ENCODE measurements at regions not wholly inside any gene's neighbourhood (a gene's known extent, or its start where the extent isn't known, plus 50 kb on each side); places are given as distances from the start of the nearest gene placed in this dataset.

DNA sequence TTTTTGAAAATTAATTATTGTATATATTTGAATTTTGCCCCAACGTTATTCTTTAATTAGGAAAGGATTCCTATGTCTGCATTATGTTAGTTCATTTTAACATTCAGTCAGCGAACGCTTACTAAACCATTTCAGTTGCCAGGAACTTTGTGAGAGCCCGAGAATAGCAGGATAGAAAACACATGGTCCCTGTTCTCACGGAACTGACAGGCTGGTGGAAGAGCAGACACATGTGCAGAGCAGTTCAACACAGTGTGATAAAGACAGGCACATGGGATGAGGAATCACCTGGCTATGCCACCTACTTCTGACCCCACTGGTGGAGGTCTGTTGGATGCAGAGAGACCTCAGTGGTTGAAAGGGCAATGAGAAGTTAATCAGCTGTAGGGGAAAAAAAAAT, 367.2 kb downstream of the EPM2A start:
- no peak for DNase-seq (ENCODE audit: low read depth, low spot score)

DNA sequence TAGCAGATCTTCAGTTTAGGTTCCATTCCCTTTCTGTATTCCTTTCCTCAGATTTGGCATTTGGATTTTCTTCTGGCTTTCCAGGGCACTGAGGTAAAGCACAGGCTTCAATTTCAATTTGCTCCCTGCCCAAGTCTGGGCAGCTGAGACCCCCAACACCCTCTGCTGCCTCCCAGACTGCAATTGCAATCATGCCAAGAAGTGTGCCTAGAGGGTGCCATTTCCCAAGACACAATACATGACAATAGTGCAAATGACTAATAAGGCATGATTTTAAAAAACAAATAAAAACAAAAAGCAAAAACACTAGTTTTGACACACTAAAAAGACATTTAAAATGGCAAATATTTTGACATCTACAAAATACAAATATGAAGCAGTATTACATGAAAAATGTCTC, 364.8 kb downstream of the EPM2A start:
- DNase-seq (ENCODE audit: low read depth, low spot score): no peak

DNA sequence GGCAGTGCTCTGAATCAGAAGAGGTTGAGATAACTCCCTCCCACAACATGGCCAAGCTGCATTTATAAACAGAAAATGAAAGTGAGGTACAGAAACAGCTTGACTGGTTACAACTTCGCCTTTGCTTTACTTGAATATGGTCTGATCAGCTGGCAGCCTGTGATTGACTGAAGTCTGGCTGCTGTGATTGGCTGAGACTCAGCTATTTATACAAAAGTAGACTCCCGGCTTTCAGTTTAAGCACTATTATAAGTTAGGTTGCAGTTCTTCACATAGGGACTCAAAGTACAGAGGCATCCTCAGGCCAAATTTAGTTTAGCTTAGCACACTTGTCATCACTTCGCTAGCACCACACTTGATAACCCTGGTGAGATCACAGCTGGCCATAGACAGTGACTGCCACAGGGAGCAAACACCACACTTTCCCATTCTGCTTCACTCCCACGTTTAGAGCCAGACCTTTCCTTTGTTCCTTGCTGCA, 362.6 kb downstream of the EPM2A start:
- peak; percentile 28 for DNase-seq (ENCODE audit: low read depth, low spot score)

DNA sequence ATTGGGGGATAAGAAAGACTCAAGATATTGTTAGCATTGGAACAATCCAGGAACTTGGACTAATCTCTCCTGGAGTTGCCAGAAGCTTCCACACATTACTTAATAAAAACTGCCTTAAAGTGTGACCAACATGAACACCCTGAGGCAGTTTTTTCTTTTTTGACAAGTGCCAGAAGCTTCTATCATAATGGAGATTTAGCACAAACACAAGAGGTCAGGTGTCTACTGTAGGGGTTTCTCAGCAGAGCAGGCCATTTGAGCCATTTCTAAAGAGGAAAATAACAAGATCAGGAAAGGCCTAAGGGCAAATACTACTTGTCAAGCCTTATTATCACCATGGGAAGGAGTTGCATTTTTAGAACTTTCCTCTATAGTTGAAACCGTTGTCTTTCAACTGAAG, 361.5 kb downstream of the EPM2A start:
- DNase-seq (ENCODE audit: low read depth, low spot score): no peak

DNA sequence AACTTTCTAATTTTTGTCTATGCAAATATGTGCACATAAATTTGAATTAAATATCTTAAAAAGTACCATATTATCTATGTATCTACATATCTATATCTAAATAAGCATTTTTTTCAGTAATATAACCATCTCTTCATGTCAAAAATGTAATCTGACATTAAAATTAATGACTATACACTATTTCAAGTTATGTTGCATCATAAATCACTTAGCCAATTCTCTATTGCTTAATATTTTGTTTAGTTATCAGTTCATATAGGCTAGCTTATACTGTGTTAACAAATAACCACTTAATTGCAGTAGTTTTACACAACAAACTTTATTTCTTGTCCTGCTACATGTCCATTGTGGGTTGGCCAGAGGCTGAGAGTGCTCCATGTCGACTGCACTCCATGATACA, 360.8 kb downstream of the EPM2A start:
- DNase-seq (ENCODE audit: low read depth, low spot score): no peak

DNA sequence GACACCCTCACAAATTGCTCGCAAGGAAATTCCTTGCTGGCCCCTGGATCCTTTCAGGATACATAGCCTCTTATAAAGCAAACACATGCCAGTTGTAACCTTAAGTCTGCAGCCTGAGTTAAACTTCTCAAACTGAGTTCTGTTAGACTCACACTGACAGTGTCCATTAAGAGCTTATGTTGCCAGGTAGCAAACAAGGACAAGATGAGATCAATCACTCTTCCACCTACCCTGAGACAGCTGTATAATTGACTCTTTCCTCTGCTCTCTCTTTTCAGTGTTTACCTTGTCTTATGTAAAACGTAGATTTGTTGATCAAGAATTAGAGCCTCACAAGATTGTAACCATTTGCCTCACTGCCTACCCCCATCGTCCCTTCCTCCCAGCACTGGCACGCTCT, 359.8 kb downstream of the EPM2A start:
- DNase-seq (ENCODE audit: low read depth, low spot score): no peak

DNA sequence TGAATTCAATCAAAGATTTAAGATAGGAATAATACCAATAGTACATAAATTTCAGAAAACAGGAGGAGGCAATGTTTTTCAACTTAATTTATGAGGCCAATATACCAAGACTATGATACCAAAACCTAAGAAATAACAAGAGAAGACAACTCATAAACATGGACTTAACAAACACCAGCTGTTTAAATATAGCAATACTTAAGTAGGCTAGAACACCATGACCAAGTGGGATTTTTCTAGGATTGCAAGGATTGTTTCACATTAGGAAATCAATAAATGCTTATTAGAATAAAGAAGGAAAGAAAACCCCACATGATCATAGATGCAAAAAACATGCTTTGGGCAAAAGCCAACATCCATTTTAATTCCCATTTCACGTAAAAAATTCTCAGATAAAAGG, 355.1 kb downstream of the EPM2A start:
- DNase-seq (ENCODE audit: low read depth, low spot score): no peak

DNA sequence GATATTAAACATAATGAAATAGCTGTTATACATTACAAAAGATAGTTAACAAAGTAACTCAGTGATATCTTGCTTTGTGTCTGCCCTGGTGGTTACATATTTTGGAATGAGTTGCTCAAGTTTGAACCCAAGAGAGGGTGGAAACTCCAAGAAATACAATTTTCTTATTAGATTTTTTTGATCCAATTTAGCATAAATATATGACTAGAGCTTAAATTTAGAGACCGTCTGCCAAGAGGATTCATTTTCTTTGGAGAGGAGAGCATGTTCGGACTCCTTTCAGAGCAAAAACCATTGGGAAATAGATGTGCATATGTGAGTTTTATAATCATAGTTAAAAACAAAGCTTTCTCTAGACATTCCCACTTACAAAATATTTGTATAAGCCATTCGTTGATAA, 353.4 kb downstream of the EPM2A start:
- no peak for DNase-seq (ENCODE audit: low read depth, low spot score)

DNA sequence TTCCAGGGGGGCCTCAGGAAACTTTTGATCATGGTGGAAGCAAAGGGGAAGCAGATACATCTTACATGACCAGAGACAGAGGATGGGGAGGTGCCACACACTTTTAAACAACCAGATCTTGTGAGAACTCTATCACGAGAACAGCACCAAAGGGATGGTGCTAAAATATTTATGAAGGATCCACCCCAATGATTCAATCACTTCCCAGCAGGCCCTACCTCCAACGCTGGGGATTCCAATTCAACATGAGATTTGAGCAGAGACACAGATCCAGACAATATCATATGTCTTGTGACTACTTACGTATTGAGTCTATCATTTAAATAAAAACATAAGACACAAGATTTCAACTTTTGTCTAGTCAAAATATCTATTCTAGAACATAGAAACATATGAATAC, 351.9 kb downstream of the EPM2A start:
- no peak for DNase-seq (ENCODE audit: low read depth, low spot score)

DNA sequence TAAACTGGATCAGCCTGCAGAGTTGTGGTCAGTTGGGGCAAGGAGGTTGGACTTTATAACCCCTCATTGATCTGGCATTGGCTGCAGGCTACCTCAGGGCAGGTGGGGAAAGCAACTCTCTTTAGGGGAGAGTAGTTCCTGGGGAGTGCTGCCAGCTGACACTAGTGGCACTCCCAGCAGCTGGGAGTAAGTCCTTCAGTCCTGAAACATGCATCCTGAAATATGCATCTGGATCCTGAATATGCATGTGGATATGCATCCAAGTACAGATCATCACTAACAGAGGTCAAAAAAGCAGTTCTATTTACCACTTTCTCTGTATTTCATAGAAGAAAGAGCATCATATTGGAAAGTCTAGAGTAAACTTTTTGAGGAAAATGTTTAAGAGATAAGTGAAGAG, 350.8 kb downstream of the EPM2A start:
- no peak for DNase-seq (ENCODE audit: low read depth, low spot score)

DNA sequence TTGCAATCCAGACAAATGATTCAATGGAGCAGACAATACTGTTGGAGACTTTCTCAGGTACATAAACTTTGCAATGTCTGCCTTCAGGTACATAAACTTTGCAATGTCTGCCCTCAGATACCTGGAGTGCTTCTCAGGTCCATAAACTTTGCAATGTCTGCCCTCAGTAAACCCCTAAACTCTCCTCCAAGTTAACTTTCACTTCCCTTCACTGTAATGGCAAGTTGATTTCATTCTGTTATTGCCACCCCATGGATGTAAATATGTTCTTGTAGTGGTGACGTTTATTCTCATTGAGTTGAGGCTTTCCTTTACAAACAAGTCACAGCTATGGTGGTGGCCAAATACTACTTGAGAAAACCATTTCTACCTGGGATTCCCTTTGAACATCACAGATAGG, 338.8 kb downstream of the EPM2A start:
- no peak for DNase-seq (ENCODE audit: low read depth, low spot score)

DNA sequence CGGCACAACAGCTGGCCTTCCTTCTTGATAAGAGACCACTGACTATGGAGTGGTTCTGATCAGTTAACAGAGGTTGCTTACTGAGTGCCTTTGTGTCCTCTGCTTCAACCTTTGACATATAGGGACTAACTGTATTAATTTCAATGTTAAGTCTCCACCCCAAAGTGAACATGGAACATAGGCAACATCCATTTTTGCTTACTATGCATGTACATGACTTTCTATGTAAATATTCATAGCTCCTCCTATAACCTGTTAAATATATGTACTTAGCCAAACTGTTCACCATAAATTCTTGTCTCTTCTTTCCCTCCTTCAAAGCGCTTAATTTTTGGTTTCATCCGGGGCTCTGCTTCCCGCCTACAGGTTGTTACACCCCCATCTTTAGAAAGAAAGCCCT, 334.8 kb downstream of the EPM2A start:
- DNase-seq (ENCODE audit: low read depth, low spot score): no peak

DNA sequence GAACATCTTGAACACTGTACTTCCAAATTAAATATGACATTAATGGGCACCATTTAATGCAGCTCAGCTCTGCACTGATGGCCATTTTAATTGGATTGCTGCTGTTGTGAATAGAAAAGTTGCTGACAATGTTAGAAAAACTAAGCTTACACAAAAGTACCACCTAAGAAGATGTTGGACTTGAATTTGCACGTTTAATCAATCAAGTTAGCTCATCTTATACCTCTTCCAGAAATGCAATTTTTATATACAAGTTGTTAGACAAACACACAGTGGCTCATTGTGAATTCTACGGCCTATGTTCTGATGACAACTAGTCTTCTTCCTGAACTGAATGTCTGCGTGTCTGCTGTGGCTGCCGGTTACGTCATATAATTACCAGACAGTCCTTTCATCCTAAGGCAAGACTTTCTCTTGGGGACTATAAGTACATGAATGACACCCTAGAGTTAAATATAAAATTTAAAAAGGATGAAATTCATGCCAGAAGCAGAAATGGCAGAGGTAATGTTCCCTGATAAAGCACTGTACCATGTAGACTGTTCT, 330.2 kb downstream of the EPM2A start:
- DNase-seq (ENCODE audit: low read depth, low spot score): peak; percentile 26

DNA sequence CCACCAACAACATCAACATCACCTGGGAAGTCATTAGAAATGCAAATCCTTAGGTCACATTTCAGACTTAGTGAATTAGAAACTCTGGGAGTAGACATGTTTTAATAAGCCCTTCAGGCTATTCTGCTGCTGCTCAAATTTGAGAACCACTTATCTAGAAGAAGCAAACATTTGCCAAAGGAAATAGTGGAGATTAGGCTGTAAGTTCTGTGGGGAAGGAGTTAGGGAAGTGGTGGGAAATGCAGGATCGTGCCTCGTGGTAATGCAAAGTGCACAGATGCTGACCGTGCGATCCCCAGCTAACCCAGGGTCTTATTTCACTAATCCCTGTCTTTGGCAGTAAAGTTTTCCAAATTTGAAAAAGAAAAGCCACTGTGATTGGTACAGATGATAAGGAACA, 328.5 kb downstream of the EPM2A start:
- DNase-seq (ENCODE audit: low read depth, low spot score): peak; percentile 2

DNA sequence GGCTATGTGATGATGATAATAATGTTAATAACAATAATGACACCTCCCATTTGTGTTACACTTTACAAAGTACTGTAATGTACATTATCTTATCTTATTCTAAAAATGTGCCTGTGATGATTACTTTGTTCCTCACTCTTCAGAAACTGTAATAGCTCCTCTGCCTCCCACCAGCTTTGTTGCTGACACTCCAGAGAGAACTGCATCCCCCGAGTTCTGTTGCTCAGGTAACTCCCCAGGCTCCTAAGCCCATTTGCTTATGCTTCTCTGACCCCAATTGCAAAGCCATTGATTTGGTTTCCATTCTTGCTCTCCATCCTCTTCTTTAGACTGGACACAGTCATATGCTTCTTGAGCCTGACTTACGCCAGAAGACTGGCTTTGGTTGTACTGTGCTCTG, 319.7 kb downstream of the EPM2A start:
- DNase-seq (ENCODE audit: low read depth, low spot score): no peak

DNA sequence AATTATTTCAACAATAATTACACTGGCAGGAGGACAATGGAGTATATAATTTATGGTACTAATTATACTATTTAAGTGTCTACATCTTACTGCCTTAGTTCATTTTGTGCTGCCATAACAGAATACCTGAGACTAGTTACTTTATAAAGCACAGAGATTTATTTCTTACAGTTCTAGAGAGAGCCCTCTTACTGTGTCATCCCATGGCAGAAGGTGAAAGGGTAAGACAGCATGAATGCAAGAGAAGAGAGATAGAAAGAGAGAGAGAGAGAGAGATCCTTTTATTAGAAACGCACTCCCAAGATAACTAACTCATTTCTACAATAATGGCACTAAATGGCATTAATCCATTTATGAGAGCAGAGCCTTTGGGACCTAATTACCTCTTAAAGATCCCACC, 314.7 kb downstream of the EPM2A start:
- no peak for DNase-seq (ENCODE audit: low read depth, low spot score)

DNA sequence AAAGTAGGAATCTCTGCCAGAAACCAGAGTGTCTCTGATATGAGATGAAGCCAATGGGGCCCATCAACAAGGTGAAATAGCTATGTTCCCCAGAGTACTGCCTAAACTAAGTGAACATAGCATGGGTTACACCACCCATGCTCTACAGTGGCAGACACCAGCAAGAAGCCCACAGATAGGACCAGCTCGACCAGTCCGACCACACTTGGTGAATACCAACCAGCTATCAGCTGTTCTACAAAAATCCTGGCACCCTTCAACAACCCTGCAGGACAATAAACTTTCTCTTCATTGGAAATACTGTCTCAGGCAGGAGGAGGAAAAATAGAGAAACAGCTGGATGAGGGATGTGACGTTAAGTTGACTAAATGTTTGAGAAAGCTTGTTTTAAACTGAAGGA, 311.4 kb downstream of the EPM2A start:
- DNase-seq (ENCODE audit: low read depth, low spot score): no peak

DNA sequence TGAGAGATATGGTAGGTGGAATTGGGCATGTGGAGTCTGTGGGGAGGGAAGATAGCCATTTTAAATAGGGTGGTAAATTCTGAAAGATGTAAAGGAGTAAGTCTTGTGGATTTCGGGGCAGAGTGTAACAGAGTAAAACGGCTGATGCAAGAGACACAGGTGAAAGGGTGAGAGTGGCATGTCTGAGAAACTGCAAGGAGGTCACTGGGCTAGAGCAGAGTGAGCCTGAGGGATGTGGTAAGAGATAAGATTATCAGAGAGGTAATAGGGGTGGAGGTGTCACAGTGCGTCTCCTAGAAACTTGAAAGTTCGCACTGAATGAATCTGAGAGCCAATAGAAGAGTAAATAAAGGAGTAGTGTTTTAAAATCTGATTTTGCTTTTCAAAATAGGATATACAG, 308.1 kb downstream of the EPM2A start:
- no peak for DNase-seq (ENCODE audit: low read depth, low spot score)

DNA sequence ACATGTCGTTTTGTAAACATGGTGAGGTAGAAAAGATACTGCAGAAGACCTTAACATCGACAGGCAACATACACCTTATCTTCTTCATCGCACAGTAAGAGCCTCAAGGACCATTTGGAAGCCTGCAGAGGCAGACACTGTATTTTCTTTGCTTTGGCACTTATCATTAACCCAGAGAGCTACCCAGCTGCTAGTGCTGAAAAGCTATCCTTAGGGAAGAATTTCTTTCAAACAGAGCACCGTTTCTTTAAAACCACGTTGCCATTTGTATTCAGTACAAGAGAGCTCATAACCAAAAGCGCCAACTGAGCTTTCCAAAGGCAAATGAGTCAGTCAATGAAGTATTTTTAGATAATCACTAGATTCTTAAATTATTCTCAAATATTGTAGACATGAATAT, 306.6 kb downstream of the EPM2A start:
- DNase-seq (ENCODE audit: low read depth, low spot score): peak; percentile 16

DNA sequence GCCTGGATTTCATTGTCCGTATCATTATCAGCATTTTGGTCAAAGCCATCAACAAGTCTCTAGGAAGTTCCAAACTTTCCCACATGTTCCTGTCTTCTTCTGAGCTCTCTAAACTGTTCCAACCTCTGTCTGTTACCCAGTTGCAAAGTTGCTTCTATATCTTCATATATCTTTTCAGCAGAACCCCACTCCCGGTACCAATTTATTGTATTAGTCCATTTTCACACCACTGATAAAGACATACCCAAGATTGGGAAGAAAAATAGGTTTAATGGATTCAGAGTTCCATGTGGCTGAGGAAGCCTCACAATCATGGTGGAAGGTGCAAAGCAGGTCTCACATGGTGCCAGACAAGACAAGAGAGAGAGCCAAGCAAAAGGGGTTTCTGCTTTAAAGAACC, 293.2 kb downstream of the EPM2A start:
- DNase-seq (ENCODE audit: low read depth, low spot score): no peak

DNA sequence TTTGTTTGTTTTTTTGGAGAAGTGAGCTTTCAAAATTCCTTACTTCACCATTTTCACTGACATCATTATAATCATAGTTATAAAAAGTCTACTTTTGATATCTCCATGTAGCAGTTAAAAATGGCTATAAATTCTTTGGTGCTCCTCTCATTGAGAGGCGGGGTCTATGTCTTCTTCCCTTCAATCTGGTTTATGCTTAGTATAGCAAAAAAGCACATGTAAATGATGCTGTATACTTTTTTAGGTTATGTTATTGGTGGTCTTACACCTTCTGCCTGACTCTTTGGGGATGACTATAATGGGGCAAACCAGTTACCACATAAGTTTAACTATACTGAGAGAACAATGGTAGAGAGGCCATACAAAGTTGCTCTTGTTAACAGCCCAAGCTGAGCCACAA, 289.6 kb downstream of the EPM2A start:
- DNase-seq (ENCODE audit: low read depth, low spot score): no peak

DNA sequence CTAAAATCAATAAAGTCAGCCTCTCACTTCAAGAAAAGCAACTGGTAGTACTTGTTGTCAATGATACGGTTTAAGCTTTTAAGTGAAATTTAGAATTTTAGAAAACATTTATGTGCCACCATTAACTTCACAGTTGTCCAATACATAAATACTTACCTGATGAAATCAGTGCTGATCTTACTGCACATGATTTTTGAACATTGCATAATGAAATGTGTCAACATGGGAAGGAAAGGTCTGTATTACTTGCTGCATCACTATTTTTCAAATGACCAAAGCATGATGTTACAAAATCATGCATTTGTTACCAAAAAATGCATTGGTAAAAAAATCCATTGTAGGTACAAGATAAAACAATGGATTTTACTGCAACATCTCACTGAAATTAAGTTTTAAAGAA, 284.3 kb downstream of the EPM2A start:
- no peak for DNase-seq (ENCODE audit: low read depth, low spot score)

DNA sequence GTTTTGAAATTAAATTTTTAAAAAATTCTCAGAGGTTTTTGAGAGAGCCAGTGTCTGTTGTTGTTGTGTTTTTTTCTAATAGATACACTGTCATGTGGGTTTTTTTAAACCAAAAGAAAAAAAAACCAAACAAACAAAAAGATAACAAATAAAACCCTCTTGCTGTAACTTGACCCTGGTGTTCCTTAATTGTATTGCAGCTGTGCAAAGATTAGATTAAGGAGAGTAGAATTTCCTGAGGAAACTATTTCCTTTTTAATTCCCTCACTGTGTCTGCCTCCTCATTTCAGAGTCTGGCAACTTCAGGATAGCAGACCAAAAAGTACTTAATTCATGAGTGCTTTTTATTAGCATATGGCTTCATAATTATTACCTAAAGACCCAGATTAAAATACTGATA, 281.9 kb downstream of the EPM2A start:
- no peak for DNase-seq (ENCODE audit: low read depth, low spot score)

DNA sequence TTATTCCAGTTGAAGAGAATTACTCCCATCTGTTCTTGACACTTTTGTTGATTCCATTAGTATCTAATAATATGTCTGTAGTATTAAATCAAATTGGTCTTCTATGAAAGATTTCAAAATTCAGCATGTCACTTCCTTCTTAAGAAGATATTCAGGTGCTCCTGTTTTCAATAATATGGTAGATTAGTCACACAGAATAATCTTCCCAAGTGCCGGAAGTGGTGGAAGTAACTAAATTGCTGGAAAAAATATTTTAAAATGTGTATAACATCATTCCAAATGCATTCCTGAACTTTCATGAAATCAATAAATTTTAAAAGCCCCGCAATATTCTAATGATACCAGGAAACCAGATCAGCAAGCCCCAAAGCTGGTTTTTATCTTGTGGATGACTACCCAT, 281.3 kb downstream of the EPM2A start:
- no peak for DNase-seq (ENCODE audit: low read depth, low spot score)

DNA sequence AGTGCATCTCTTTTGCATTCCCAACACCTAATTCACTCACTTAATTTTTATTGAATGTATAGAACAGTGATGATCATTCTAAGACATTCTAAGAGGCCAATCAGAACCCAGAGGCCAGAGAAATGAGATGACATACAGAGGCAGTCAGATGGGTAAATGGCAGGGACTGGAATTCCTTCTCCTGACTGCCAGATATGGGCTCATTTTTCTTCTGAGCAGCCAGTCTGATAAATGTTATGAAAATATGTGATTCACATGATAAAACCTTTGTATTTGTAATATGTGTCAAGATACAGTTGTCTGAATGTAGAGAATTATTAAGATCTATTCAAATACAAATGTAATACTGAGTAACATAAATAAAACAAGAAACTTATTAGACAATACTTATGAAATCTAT, 277.8 kb downstream of the EPM2A start:
- no peak for DNase-seq (ENCODE audit: low read depth, low spot score)

Data from astrocyte of the hippocampus (primary cell).